ENCODE measurements at regions not wholly inside any gene's neighbourhood (a gene's known extent, or its start where the extent isn't known, plus 50 kb on each side); places are given as distances from the start of the nearest gene placed in this dataset.

DNA sequence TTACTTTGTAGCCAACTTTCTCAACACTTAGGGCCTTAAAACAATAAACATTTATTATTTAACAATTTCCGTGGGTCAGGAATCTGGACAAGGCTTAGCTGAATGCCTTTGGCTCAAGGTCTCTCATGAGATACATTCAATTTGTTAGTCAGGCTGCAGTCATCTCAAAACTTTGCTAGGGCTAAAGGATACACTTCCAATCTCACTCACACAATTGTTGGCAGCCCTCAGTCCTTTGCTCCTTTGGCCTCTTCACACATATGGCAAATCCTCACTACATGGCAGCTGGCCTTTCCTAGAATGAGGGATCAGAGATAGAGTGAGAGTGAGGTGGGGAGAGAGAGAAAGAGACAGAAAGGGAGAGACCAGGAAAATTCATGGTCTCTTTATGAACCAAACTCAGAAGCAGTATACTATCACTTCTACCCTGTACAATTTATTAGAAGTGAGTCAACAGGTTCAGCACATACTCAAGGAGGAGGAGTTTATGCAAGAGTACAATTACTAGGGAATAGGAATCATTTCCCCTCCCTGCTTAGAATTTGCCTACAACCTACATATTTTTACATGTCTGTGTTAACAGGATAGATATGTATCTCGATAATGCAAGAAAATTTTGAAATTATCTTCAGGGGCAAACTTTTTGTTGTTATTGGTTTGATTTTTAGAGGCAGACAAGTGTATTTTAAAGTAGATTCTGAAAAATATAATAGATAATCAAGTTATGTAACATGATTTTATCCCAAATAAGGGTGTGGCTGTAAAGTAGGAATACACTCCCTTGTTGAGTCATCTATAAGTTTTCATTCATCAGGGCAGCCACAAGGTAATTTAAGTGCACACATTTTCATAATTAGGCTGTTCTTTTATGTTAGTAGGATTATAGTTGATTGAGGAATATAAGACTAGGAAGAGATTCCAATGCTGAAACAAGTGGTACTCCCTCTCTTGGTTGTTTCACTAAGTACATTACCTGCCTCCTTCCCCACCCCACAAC lies 85.9 kb upstream of the HMGCLL1 start:
- TF ChIP-seq EZH2 (IDR thresholded peaks at IDR 0.05; ENCODE audit: insufficient read depth, low read length): no peak
- TF ChIP-seq, protein P1, sequence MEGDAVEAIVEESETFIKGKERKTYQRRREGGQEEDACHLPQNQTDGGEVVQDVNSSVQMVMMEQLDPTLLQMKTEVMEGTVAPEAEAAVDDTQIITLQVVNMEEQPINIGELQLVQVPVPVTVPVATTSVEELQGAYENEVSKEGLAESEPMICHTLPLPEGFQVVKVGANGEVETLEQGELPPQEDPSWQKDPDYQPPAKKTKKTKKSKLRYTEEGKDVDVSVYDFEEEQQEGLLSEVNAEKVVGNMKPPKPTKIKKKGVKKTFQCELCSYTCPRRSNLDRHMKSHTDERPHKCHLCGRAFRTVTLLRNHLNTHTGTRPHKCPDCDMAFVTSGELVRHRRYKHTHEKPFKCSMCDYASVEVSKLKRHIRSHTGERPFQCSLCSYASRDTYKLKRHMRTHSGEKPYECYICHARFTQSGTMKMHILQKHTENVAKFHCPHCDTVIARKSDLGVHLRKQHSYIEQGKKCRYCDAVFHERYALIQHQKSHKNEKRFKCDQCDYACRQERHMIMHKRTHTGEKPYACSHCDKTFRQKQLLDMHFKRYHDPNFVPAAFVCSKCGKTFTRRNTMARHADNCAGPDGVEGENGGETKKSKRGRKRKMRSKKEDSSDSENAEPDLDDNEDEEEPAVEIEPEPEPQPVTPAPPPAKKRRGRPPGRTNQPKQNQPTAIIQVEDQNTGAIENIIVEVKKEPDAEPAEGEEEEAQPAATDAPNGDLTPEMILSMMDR (IDR thresholded peaks at IDR 0.05; ENCODE audit: insufficient read depth, low read depth, low read length): no peak

DNA sequence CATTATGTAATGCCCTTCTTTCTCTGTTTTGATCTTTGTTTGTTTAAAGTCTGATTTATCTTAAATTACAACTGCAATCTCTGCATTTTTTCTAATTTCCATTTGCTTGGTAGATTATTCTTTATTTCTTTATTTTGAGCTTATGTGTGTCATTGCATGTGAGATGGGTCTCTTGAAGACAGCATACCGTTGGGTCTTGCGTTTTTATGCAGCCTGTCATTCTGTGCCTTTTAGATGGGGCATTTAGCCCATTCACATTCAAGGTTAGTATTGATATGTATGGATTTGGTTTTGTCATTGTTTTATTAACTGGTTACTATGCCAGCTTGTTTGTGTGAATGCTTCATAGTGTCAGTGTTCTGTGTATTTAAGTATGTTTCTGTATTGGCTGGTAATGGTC lies 84.9 kb upstream of the HMGCLL1 start:
- Histone ChIP-seq H2AFZ (ENCODE audit: low read depth, low read length) (no peak overlapping the region), H3K9me3 (ENCODE audit: insufficient read depth, low read depth, low read length) (no peaks in the 10 kb centered on the region), H3K4me3 (ENCODE audit: insufficient read depth, low read depth, low read length) (no peak overlapping the region), H3K79me2 (ENCODE audit: insufficient read depth, low read length) (no peaks in the 10 kb centered on the region), H3K36me3 (ENCODE audit: insufficient read depth, low read length) (no peaks in the 10 kb centered on the region), H3K27ac (ENCODE audit: low read depth, low read length) (no peak overlapping the region), H3K4me1 (ENCODE audit: insufficient read depth, low read length) (no peaks in the 10 kb centered on the region), H4K20me1 (ENCODE audit: insufficient read depth, low read length) (no peaks in the 10 kb centered on the region), H3K4me2 (ENCODE audit: low read length) (no peak overlapping the region), H3K9ac (ENCODE audit: low read length) (no peak overlapping the region), H3K27me3 (ENCODE audit: insufficient read depth, low read length) (no peaks in the 10 kb centered on the region)
- FAIRE-seq (no peak), DNase-seq (ENCODE audit: low read depth) (no peak)
- no peak for TF ChIP-seq EZH2 (IDR thresholded peaks at IDR 0.05; ENCODE audit: insufficient read depth, low read length)
- TF ChIP-seq, protein P1 (IDR thresholded peaks at IDR 0.05; ENCODE audit: insufficient read depth, low read depth, low read length): no peak
- H3K4me3 Mint-ChIP-seq (ENCODE audit: unreplicated experiment): no peak overlapping the region
- no peaks in the 10 kb centered on the region for H3K27me3 Mint-ChIP-seq (ENCODE audit: low read depth, unreplicated experiment)
- no peak overlapping the region for H3K27ac Mint-ChIP-seq (ENCODE audit: unreplicated experiment)
- H3K4me1 Mint-ChIP-seq (ENCODE audit: low read depth, unreplicated experiment): no peaks in the 10 kb centered on the region
- peaks cover 2% of the 10 kb centered on the region for H3K9me3 Mint-ChIP-seq (ENCODE audit: unreplicated experiment)
- H3K36me3 Mint-ChIP-seq (ENCODE audit: low read depth, unreplicated experiment): no peaks in the 10 kb centered on the region

More for the DNA sequence above, 85.9 kb upstream of the HMGCLL1 start:
- FAIRE-seq (no peak), DNase-seq (ENCODE audit: low read depth) (no peak)
- Histone ChIP-seq H3K36me3 (ENCODE audit: insufficient read depth, low read length) (no peaks in the 10 kb centered on the region), H3K4me3 (ENCODE audit: insufficient read depth, low read depth, low read length) (no peak overlapping the region), H2AFZ (ENCODE audit: low read depth, low read length) (no peak overlapping the region), H3K4me2 (ENCODE audit: low read length) (no peak overlapping the region), H3K9ac (ENCODE audit: low read length) (no peak overlapping the region), H3K4me1 (ENCODE audit: insufficient read depth, low read length) (no peaks in the 10 kb centered on the region), H3K79me2 (ENCODE audit: insufficient read depth, low read length) (no peaks in the 10 kb centered on the region), H4K20me1 (ENCODE audit: insufficient read depth, low read length) (no peaks in the 10 kb centered on the region), H3K27ac (ENCODE audit: low read depth, low read length) (no peak overlapping the region), H3K27me3 (ENCODE audit: insufficient read depth, low read length) (no peaks in the 10 kb centered on the region), H3K9me3 (ENCODE audit: insufficient read depth, low read depth, low read length) (no peaks in the 10 kb centered on the region)
- Mint-ChIP-seq H3K27ac (ENCODE audit: unreplicated experiment) (no peak overlapping the region), H3K9me3 (ENCODE audit: unreplicated experiment) (peaks cover 2% of the 10 kb centered on the region), H3K27me3 (ENCODE audit: low read depth, unreplicated experiment) (no peaks in the 10 kb centered on the region), H3K36me3 (ENCODE audit: low read depth, unreplicated experiment) (no peaks in the 10 kb centered on the region), H3K4me3 (ENCODE audit: unreplicated experiment) (no peak overlapping the region), H3K4me1 (ENCODE audit: low read depth, unreplicated experiment) (no peaks in the 10 kb centered on the region)

DNA sequence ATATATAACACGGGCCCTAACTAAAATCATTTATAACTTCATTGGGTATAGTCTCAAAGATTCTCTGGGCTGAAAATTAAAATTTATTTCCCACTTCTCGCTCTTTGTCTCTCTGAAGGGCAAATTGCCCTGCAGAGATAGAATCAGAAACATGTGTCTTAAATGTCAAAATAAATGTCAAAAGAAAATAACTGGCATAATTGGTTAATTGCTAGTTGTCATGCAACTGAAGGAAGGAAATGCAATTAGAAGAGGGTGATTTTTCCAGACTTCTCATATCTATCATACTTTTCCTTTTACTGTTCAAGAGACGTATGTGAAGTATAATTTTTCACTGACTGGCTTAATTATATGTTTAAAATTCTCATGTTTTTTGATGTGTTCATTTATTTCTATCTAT lies 80.3 kb upstream of the HMGCLL1 start:
- Mint-ChIP-seq H3K27me3 (ENCODE audit: low read depth, unreplicated experiment) (no peaks in the 10 kb centered on the region), H3K36me3 (ENCODE audit: low read depth, unreplicated experiment) (no peaks in the 10 kb centered on the region), H3K4me3 (ENCODE audit: unreplicated experiment) (no peak overlapping the region), H3K9me3 (ENCODE audit: unreplicated experiment) (peaks cover 2% of the 10 kb centered on the region), H3K27ac (ENCODE audit: unreplicated experiment) (no peak overlapping the region), H3K4me1 (ENCODE audit: low read depth, unreplicated experiment) (no peaks in the 10 kb centered on the region)
- no peaks in the 10 kb centered on the region for H3K27me3 ChIP-seq (ENCODE audit: insufficient read depth, low read length)
- no peak overlapping the region for H3K9ac ChIP-seq (ENCODE audit: low read length)
- H3K4me2 ChIP-seq (ENCODE audit: low read length): no peak overlapping the region
- no peak overlapping the region for H2AFZ ChIP-seq (ENCODE audit: low read depth, low read length)
- no peak overlapping the region for H3K4me3 ChIP-seq (ENCODE audit: insufficient read depth, low read depth, low read length)
- no peaks in the 10 kb centered on the region for H3K79me2 ChIP-seq (ENCODE audit: insufficient read depth, low read length)
- no peaks in the 10 kb centered on the region for H3K4me1 ChIP-seq (ENCODE audit: insufficient read depth, low read length)
- no peak overlapping the region for H3K27ac ChIP-seq (ENCODE audit: low read depth, low read length)
- TF ChIP-seq EZH2 (IDR thresholded peaks at IDR 0.05; ENCODE audit: insufficient read depth, low read length): no peak
- TF ChIP-seq, protein P1 (IDR thresholded peaks at IDR 0.05; ENCODE audit: insufficient read depth, low read depth, low read length): no peak
- H3K36me3 ChIP-seq (ENCODE audit: insufficient read depth, low read length): no peaks in the 10 kb centered on the region
- DNase-seq (ENCODE audit: low read depth) (no peak), FAIRE-seq (no peak)
- H3K9me3 ChIP-seq (ENCODE audit: insufficient read depth, low read depth, low read length): no peaks in the 10 kb centered on the region
- H4K20me1 ChIP-seq (ENCODE audit: insufficient read depth, low read length): no peaks in the 10 kb centered on the region
